ENCODE measurements at regions not wholly inside any gene's neighbourhood (a gene's known extent, or its start where the extent isn't known, plus 50 kb on each side); places are given as distances from the start of the nearest gene placed in this dataset.
A peak's percentile ranks its signal among the peaks of the same experiment; 100 is the strongest.

- Histone ChIP-seq H3K4me1 (no peaks in the 10 kb centered on the region), H4K20me1 (ENCODE audit: low read depth) (no peaks in the 10 kb centered on the region), H3K4me2 (no peak overlapping the region), H3K27ac (no peak overlapping the region), H2AFZ (replicated peaks) (no peak overlapping the region), H3F3A (ENCODE audit: low read depth) (no peaks in the 10 kb centered on the region), H3K79me2 (ENCODE audit: low read depth) (no peaks in the 10 kb centered on the region), H3K9ac (no peak overlapping the region), H3K4me3 (no peak overlapping the region), H3K27me3 (no peaks in the 10 kb centered on the region), H3K9me3 (ENCODE audit: low read depth) (no peaks in the 10 kb centered on the region), H3K36me3 (no peaks in the 10 kb centered on the region)
- no peak for DNase-seq (ENCODE audit: low spot score)
- no peak overlapping the region for H3K4me3 Mint-ChIP-seq
- no peak overlapping the region for H3K27ac Mint-ChIP-seq
- TF ChIP-seq CTCF (IDR thresholded peaks at IDR 0.05) (no peak), EZH2 (IDR thresholded peaks at IDR 0.05) (no peak), EZH2phosphoT487 (IDR thresholded peaks at IDR 0.05) (no peak)
- H3K4me1 Mint-ChIP-seq, result no peaks in the 10 kb centered on the region
- H3K27me3 Mint-ChIP-seq (ENCODE audit: insufficient read depth, low read depth), result peaks cover 2% of the 10 kb centered on the region
- H3K9me3 Mint-ChIP-seq, result peaks cover 5% of the 10 kb centered on the region
- H3K36me3 Mint-ChIP-seq, result no peaks in the 10 kb centered on the region
Measured at GRCh38 chr1:213884942-213885341, 102.8 kb upstream of the PROX1 start.

- DNase-seq (ENCODE audit: low spot score), result no peak
- Mint-ChIP-seq H3K36me3 (no peaks in the 10 kb centered on the region), H3K27me3 (ENCODE audit: insufficient read depth, low read depth) (peaks cover 2% of the 10 kb centered on the region), H3K9me3 (no peaks in the 10 kb centered on the region), H3K27ac (no peak overlapping the region), H3K4me3 (no peak overlapping the region), H3K4me1 (peaks cover 6% of the 10 kb centered on the region)
- Histone ChIP-seq H3F3A (ENCODE audit: low read depth) (no peaks in the 10 kb centered on the region), H4K20me1 (ENCODE audit: low read depth) (no peaks in the 10 kb centered on the region), H2AFZ (replicated peaks) (no peak overlapping the region), H3K9ac (no peak overlapping the region), H3K4me3 (no peak overlapping the region), H3K79me2 (ENCODE audit: low read depth) (no peaks in the 10 kb centered on the region), H3K9me3 (ENCODE audit: low read depth) (no peaks in the 10 kb centered on the region), H3K4me2 (no peak overlapping the region), H3K27ac (no peak overlapping the region), H3K36me3 (no peaks in the 10 kb centered on the region), H3K27me3 (no peaks in the 10 kb centered on the region), H3K4me1 (peaks cover 6% of the 10 kb centered on the region)
- TF ChIP-seq EZH2 (IDR thresholded peaks at IDR 0.05) (no peak), CTCF (IDR thresholded peaks at IDR 0.05) (no peak), EZH2phosphoT487 (IDR thresholded peaks at IDR 0.05) (no peak)
Measured at GRCh38 chr1:213887842-213888241, 99.9 kb upstream of the PROX1 start.

GRCh38 chr1:213891989-213892902 lies 95.5 kb upstream of the PROX1 start:
- Histone ChIP-seq H3K27me3 (no peaks in the 10 kb centered on the region), H3K27ac (no peak overlapping the region), H3K36me3 (no peaks in the 10 kb centered on the region), H3K4me1 (peaks cover 7% of the 10 kb centered on the region), H3K79me2 (ENCODE audit: low read depth) (no peaks in the 10 kb centered on the region), H3F3A (ENCODE audit: low read depth) (no peaks in the 10 kb centered on the region), H2AFZ (replicated peaks) (peak overlapping the region; percentile 13), H3K9ac (no peak overlapping the region), H3K4me2 (peak overlapping the region; percentile 14), H4K20me1 (ENCODE audit: low read depth) (no peaks in the 10 kb centered on the region), H3K9me3 (ENCODE audit: low read depth) (no peaks in the 10 kb centered on the region), H3K4me3 (no peak overlapping the region)
- Mint-ChIP-seq H3K4me1 (peaks cover 6% of the 10 kb centered on the region), H3K36me3 (no peaks in the 10 kb centered on the region), H3K27ac (no peak overlapping the region), H3K9me3 (no peaks in the 10 kb centered on the region), H3K27me3 (ENCODE audit: insufficient read depth, low read depth) (peaks cover 4% of the 10 kb centered on the region), H3K4me3 (no peak overlapping the region)
- peak; percentile 51 for DNase-seq (ENCODE audit: low spot score)
- TF ChIP-seq EZH2 (IDR thresholded peaks at IDR 0.05), result no peak
- TF ChIP-seq CTCF (IDR thresholded peaks at IDR 0.05), result no peak
- no peak for TF ChIP-seq EZH2phosphoT487 (IDR thresholded peaks at IDR 0.05)

Measured in neural progenitor cell (in vitro differentiated cells).